ENCODE measurements at regions not wholly inside any gene's neighbourhood (a gene's known extent, or its start where the extent isn't known, plus 50 kb on each side); places are given as distances from the start of the nearest gene placed in this dataset.

GRCh38 chr5:133707629-133708028 is 95.3 kb upstream of the FSTL4 start:
- no peak for DNase-seq (ENCODE audit: low read depth in 1 of 2, low spot score in 1 of 2)
- in situ Hi-C loops (cut with HindIII; ENCODE audit: low pct_unique_long_range_greater_than_20kb, low sequenced_read_pairs), result no loop called here
- TF ChIP-seq JUND (IDR thresholded peaks at IDR 0.05; ENCODE audit: low read depth), result no peak

DNA sequence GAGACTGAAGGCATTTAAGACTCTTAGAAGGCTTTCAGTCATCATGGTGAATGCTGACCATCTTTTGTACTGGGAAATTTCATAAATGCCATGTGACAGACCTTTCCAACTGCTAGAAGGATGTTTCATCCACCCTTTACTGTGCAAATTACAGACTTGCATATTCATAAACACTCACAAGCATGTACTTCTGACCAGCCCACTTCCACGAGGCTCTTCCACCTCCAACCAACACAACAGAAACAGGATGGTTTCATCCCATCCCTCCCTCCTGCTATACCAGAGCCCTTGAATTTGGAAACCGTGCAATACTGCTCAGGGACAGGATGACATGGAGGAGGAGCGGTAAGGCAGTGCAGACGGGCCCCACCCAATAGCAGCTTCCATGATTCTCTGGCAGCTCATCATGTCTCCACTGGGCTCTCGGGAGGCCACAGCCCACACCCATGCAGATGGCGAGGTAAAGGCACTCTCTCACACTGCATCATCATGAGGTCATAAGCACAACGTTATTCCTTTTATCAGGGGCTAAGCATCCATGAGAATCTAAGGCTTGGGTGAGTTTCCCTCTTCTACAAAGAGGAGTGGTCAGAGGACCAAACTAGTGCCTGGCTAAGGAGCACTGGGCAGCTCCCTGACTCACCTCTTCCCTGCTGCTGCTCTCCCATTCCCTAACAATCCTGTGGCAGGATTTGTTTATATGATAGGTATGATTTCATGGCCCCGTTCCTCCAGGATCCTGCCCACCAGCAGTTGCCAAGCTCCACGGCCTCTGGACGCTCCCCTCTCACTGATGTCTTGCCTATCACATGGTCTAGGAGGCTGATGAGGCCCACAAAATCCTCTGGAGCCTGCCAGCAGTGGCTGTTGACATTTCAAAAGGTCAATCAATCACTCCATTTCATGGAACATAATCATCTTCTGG is 94.4 kb upstream of the FSTL4 start:
- no peak for TF ChIP-seq JUND (IDR thresholded peaks at IDR 0.05; ENCODE audit: low read depth)
- DNase-seq (ENCODE audit: low read depth in 1 of 2, low spot score in 1 of 2), result no peak
- in situ Hi-C loops (cut with HindIII; ENCODE audit: low pct_unique_long_range_greater_than_20kb, low sequenced_read_pairs), result no loop called here

DNA sequence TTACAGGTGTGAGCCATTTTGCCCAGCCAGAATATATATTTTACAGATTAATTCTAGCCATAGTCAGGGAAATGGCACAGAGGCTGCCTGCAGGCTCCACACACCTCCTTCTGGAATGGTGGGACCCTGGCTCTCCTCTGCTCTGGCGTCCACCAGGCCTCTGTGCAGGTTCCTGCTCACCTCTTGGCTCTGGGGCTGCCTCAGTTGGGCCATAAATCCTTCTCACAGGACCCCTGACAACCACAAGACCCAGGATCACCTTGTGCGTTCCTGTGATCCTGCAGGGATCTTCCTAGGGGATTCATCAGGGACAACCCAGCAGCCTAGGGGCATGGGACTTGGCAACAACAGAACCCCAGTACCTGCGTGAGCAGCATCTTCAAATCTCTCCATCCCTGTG is 93.0 kb upstream of the FSTL4 start:
- in situ Hi-C loops (cut with HindIII; ENCODE audit: low pct_unique_long_range_greater_than_20kb, low sequenced_read_pairs), result no loop called here
- TF ChIP-seq JUND (IDR thresholded peaks at IDR 0.05; ENCODE audit: low read depth), result no peak
- no peak for DNase-seq (ENCODE audit: low read depth in 1 of 2, low spot score in 1 of 2)

GRCh38 chr5:133704411-133704810 is 92.1 kb upstream of the FSTL4 start:
- in situ Hi-C loops (cut with HindIII; ENCODE audit: low pct_unique_long_range_greater_than_20kb, low sequenced_read_pairs), result no loop called here
- DNase-seq (ENCODE audit: low read depth in 1 of 2, low spot score in 1 of 2), result no peak
- no peak for TF ChIP-seq JUND (IDR thresholded peaks at IDR 0.05; ENCODE audit: low read depth)

- in situ Hi-C loops (cut with HindIII; ENCODE audit: low pct_unique_long_range_greater_than_20kb, low sequenced_read_pairs), result no loop called here
- TF ChIP-seq JUND (IDR thresholded peaks at IDR 0.05; ENCODE audit: low read depth), result no peak
- no peak for DNase-seq (ENCODE audit: low read depth in 1 of 2, low spot score in 1 of 2)
These were observed 91.6 kb upstream of the FSTL4 start for GRCh38 chr5:133703935-133704334.

DNA sequence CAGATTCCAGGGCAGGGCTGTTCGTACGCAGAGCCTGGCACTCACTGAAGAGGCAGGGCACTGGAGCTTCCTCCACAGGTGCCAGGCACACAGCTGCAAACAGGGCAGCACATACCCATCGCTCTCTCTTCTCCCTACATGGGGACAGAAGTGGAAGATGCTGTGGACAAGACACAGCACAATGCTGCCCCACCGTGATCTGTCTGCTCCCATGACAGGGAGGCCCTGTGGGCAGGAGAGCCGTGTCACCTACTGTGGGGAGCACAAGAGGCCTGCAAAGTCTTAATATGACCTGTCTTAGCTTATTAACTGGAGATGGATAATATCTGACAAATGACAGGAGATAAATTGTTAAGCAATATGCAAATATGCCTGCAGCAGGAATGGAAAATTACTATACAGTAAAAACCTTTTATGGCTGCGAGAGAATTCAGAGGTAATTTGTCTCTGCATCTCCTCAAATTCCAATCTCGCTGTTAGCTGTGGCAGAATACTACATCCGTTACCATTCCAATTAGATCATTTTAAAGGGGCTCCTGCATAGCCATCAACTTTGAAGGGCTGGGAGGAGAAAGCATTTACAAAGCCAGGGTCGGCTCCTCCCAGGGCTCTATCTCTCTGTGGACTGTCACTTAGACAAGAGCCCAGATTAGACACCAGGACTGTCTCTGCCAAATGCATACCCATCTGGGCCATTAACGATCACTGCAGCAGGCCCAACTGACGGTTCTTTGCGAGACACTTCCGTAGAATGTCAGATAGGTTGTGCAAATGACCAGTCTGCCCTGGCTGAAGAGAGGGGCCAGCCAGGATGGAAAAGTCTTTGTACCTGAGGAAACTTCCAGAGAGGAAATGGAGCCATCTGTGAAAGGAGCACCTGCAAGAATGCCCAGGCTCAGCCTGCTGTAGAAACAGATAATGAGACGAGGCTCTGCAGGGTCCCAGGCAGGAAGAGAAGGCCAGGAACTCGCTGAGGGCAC is 90.7 kb upstream of the FSTL4 start:
- in situ Hi-C loops (cut with HindIII; ENCODE audit: low pct_unique_long_range_greater_than_20kb, low sequenced_read_pairs), result no loop called here
- no peak for DNase-seq (ENCODE audit: low read depth in 1 of 2, low spot score in 1 of 2)
- TF ChIP-seq JUND (IDR thresholded peaks at IDR 0.05; ENCODE audit: low read depth), result no peak

GRCh38 chr5:133701871-133702270 is 89.5 kb upstream of the FSTL4 start:
- in situ Hi-C loops (cut with HindIII; ENCODE audit: low pct_unique_long_range_greater_than_20kb, low sequenced_read_pairs), result no loop called here
- DNase-seq (ENCODE audit: low read depth in 1 of 2, low spot score in 1 of 2), result no peak
- TF ChIP-seq JUND (IDR thresholded peaks at IDR 0.05; ENCODE audit: low read depth), result no peak

GRCh38 chr5:133700251-133700650 is 87.9 kb upstream of the FSTL4 start:
- no peak for DNase-seq (ENCODE audit: low read depth in 1 of 2, low spot score in 1 of 2)
- in situ Hi-C loops (cut with HindIII; ENCODE audit: low pct_unique_long_range_greater_than_20kb, low sequenced_read_pairs), result no loop called here
- TF ChIP-seq JUND (IDR thresholded peaks at IDR 0.05; ENCODE audit: low read depth), result no peak

DNA sequence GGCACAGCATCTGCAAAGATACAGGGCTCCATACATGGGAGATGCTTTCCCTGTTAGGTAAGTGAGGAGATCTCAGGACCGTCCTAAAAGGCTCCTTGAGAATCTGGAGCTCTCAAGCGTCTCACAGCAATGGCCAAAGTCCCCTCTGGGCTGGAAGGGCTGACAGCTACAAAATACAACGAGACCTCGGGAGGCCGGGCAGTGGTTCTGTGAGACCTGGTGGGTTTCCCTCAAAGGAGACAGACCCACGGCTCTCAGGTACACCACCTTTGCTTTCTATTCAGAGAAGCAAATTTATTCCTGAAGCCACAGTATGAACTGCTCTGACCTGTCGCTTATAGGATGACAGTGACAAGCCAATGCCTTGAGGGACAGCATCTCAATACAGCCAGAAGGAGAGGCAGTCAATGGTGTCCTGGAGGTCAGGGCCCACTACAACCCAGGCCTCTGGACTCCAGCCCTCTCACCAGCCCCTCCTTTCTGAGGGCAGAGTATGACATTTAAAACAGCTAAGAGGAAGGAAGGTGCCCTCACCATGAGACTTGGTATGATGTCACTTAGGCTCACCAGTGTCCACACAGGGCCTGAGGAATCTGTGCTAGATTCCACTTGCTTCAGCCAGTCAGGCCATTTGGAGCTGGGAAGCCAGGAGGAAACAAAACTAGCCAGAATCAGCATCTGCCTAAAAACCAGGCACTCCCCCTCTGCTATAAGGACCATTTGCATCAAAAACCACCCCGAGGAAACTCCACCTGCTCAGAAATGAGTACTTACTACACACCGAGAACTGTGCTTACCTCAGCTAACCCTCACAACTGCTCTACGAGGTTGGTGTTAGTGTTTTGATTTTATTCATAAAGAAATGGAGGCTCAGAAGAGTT is 86.5 kb upstream of the FSTL4 start:
- no peak for DNase-seq (ENCODE audit: low read depth in 1 of 2, low spot score in 1 of 2)
- in situ Hi-C loops (cut with HindIII; ENCODE audit: low pct_unique_long_range_greater_than_20kb, low sequenced_read_pairs), result no loop called here
- no peak for TF ChIP-seq JUND (IDR thresholded peaks at IDR 0.05; ENCODE audit: low read depth)

DNA sequence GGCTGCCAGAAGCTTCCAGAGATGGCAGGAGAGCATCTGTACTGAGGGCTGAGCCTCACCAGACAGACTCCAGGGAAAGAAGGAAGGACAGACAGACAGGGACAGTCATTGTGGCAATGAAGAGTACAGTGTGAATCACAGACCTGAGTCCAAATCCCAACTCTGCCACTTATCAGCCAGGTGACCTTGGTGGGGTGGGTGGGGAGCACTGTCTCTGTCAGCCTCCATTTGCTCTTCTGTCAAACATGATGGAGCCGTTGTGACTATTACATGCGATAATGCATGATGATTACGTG is 85.9 kb upstream of the FSTL4 start:
- in situ Hi-C loops (cut with HindIII; ENCODE audit: low pct_unique_long_range_greater_than_20kb, low sequenced_read_pairs), result no loop called here
- no peak for DNase-seq (ENCODE audit: low read depth in 1 of 2, low spot score in 1 of 2)
- no peak for TF ChIP-seq JUND (IDR thresholded peaks at IDR 0.05; ENCODE audit: low read depth)

DNA sequence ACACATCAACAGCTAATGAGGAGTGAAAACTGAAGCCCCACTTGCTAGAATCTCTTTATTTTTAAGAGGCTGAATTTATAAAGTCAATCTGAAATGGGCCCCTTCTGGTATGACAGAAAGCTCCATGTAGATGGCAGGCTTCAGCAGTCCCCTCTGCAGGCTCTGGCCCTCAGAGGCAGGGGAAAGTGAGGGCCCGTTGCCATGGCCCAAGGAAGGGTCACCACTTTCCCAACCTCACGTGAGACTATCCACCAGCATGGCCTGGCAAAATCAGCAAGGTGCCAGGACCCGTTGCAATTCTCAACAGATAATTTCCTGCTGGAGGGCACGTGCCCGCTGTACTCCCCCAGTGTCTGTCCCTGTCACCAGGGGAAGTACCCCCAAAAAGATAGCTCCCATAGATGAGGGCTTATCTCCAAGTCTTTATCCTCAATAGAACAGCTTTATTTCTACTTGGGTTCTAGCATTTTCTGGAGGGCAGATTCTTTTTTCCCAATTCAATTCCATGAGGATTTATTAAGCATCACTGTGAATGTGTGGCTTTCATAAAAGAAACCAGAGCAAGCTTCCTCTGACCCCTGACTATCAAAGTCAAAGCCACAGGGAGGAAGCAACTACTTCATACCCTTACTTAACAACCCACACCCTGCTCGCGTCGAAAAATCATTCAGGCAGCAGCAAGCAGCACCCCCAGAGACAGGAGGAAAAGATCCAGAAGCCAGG is 85.4 kb upstream of the FSTL4 start:
- DNase-seq (ENCODE audit: low read depth in 1 of 2, low spot score in 1 of 2), result no peak
- TF ChIP-seq JUND (IDR thresholded peaks at IDR 0.05; ENCODE audit: low read depth), result no peak
- in situ Hi-C loops (cut with HindIII; ENCODE audit: low pct_unique_long_range_greater_than_20kb, low sequenced_read_pairs), result no loop called here
